HG03064 (cell line): ENCODE measurements at regions not wholly inside any gene's neighbourhood (a gene's known extent, or its start where the extent isn't known, plus 50 kb on each side); places are given as distances from the start of the nearest gene placed in this dataset.

ENCODE experiments used
- ATAC-seq: cut with Tn5 transposase; IDR thresholded peaks from one replicate; pipeline ENCODE4 v1.9.1; 2021; ENCODE audit warnings: low read depth; ENCODE audit not compliant: unreplicated experiment

- no peak for ATAC-seq
These were observed 90.5 kb upstream of the TOMM7 start for GRCh38 chr7:22913158-22913557.

- no peak for ATAC-seq
These were observed 89.2 kb upstream of the TOMM7 start for GRCh38 chr7:22911889-22912288.

- no peak for ATAC-seq
These were observed 87.3 kb upstream of the TOMM7 start for GRCh38 chr7:22909917-22910316.

- ATAC-seq = no peak
These were observed 85.2 kb upstream of the TOMM7 start for GRCh38 chr7:22907805-22908204.

GRCh38 chr7:22900784-22901183 lies 78.1 kb upstream of the TOMM7 start:
- no peak for ATAC-seq

- no peak for ATAC-seq
These were observed 77.5 kb upstream of the TOMM7 start for GRCh38 chr7:22900101-22900500.

GRCh38 chr7:22896917-22897316 lies 74.3 kb upstream of the TOMM7 start:
- ATAC-seq = no peak

GRCh38 chr7:22895828-22896165 lies 73.1 kb upstream of the TOMM7 start:
- ATAC-seq = no peak

- ATAC-seq = no peak
These were observed 72.6 kb upstream of the TOMM7 start for GRCh38 chr7:22895140-22895827.

- no peak for ATAC-seq
These were observed 71.9 kb upstream of the TOMM7 start for GRCh38 chr7:22894546-22894945.

- ATAC-seq = no peak
These were observed 68.1 kb upstream of the TOMM7 start for GRCh38 chr7:22890773-22891172.

- peak; percentile 85 for ATAC-seq
These were observed 63.2 kb upstream of the TOMM7 start for GRCh38 chr7:22885797-22886261.

- peak; percentile 53 for ATAC-seq
These were observed 62.5 kb upstream of the TOMM7 start for GRCh38 chr7:22884911-22885788.

GRCh38 chr7:22882106-22882505 lies 59.5 kb upstream of the TOMM7 start:
- no peak for ATAC-seq

- no peak for ATAC-seq
These were observed 57.2 kb upstream of the TOMM7 start for GRCh38 chr7:22879709-22880306.

- no peak for ATAC-seq
These were observed 56.6 kb upstream of the TOMM7 start for GRCh38 chr7:22879280-22879679.

- no peak for ATAC-seq
These were observed 54.5 kb upstream of the TOMM7 start for GRCh38 chr7:22876986-22877729.

- no peak for ATAC-seq
These were observed 52.8 kb upstream of the TOMM7 start for GRCh38 chr7:22875470-22875869.

GRCh38 chr7:22874904-22875303 lies 52.3 kb upstream of the TOMM7 start:
- no peak for ATAC-seq
